ENCODE measurements at regions not wholly inside any gene's neighbourhood (a gene's known extent, or its start where the extent isn't known, plus 50 kb on each side); places are given as distances from the start of the nearest gene placed in this dataset.
A peak's percentile ranks its signal among the peaks of the same experiment; 100 is the strongest.

GRCh38 chr5:52334367-52334766 is 453.3 kb upstream of the ITGA1 start:
- DNase-seq: no peak
- Histone ChIP-seq H3K36me3 (no peaks in the 10 kb centered on the region), H3K4me1 (no peaks in the 10 kb centered on the region), H3K27me3 (ENCODE audit: low read depth) (no peaks in the 10 kb centered on the region), H3K4me3 (no peak overlapping the region), H3K9me3 (no peaks in the 10 kb centered on the region), H3K27ac (no peak overlapping the region)
- intact Hi-C loops (cut with DNase I): no loop called here
- ATAC-seq: no peak
- no peak for TF ChIP-seq CTCF (IDR thresholded peaks at IDR 0.05)

- intact Hi-C loops (cut with DNase I): no loop called here
- DNase-seq (no peak), ATAC-seq (no peak)
- Histone ChIP-seq H3K36me3 (no peaks in the 10 kb centered on the region), H3K4me3 (no peak overlapping the region), H3K4me1 (no peaks in the 10 kb centered on the region), H3K27ac (no peak overlapping the region), H3K9me3 (no peaks in the 10 kb centered on the region), H3K27me3 (ENCODE audit: low read depth) (no peaks in the 10 kb centered on the region)
- no peak for TF ChIP-seq CTCF (IDR thresholded peaks at IDR 0.05)
Measured at GRCh38 chr5:52339285-52339684, 448.4 kb upstream of the ITGA1 start.

- TF ChIP-seq CTCF (IDR thresholded peaks at IDR 0.05): no peak
- DNase-seq (no peak), ATAC-seq (no peak)
- Histone ChIP-seq H3K27ac (no peak overlapping the region), H3K4me1 (no peaks in the 10 kb centered on the region), H3K9me3 (no peaks in the 10 kb centered on the region), H3K4me3 (no peak overlapping the region), H3K36me3 (no peaks in the 10 kb centered on the region), H3K27me3 (ENCODE audit: low read depth) (no peaks in the 10 kb centered on the region)
- intact Hi-C loops (cut with DNase I): no loop called here
Measured at GRCh38 chr5:52342361-52342760, 445.4 kb upstream of the ITGA1 start.

GRCh38 chr5:52356311-52356918 is 431.3 kb upstream of the ITGA1 start:
- DNase-seq (no peak), ATAC-seq (no peak)
- no peak overlapping the region for H3K4me3 ChIP-seq
- no peaks in the 10 kb centered on the region for H3K9me3 ChIP-seq
- peak; percentile 42 for TF ChIP-seq CTCF (IDR thresholded peaks at IDR 0.05)
- intact Hi-C loops (cut with DNase I): no loop called here
- no peaks in the 10 kb centered on the region for H3K4me1 ChIP-seq
- H3K36me3 ChIP-seq: no peaks in the 10 kb centered on the region
- no peak overlapping the region for H3K27ac ChIP-seq
- no peaks in the 10 kb centered on the region for H3K27me3 ChIP-seq (ENCODE audit: low read depth)

GRCh38 chr5:52359261-52359660 is 428.5 kb upstream of the ITGA1 start:
- TF ChIP-seq CTCF (IDR thresholded peaks at IDR 0.05): no peak
- H3K36me3 ChIP-seq: no peaks in the 10 kb centered on the region
- no peaks in the 10 kb centered on the region for H3K9me3 ChIP-seq
- intact Hi-C loops (cut with DNase I): no loop called here
- H3K4me3 ChIP-seq: no peak overlapping the region
- ATAC-seq (no peak), DNase-seq (no peak)
- H3K27ac ChIP-seq: no peak overlapping the region
- no peaks in the 10 kb centered on the region for H3K4me1 ChIP-seq
- H3K27me3 ChIP-seq (ENCODE audit: low read depth): no peaks in the 10 kb centered on the region

GRCh38 chr5:52360985-52361384 is 426.7 kb upstream of the ITGA1 start:
- intact Hi-C loops (cut with DNase I): no loop called here
- H3K27me3 ChIP-seq (ENCODE audit: low read depth): no peaks in the 10 kb centered on the region
- no peak for TF ChIP-seq CTCF (IDR thresholded peaks at IDR 0.05)
- no peaks in the 10 kb centered on the region for H3K36me3 ChIP-seq
- ATAC-seq (no peak), DNase-seq (no peak)
- no peak overlapping the region for H3K27ac ChIP-seq
- H3K4me1 ChIP-seq: no peaks in the 10 kb centered on the region
- H3K9me3 ChIP-seq: no peaks in the 10 kb centered on the region
- no peak overlapping the region for H3K4me3 ChIP-seq

Data from lower lobe of right lung (tissue), 2 donors.